HG02678 (cell line): ENCODE measurements at regions not wholly inside any gene's neighbourhood (a gene's known extent, or its start where the extent isn't known, plus 50 kb on each side); places are given as distances from the start of the nearest gene placed in this dataset.
"Not testable (repeated sequence)": the region's sequence is repeated elsewhere in the genome, so short reads cannot be mapped to it uniquely, and the experiment has no call there.

Experiments
- ATAC-seq: cut with Tn5 transposase; IDR thresholded peaks from one replicate; pipeline ENCODE4 v1.9.1; 2021; ENCODE audit warnings: mild to moderate bottlenecking, moderate library complexity; ENCODE audit not compliant: unreplicated experiment

- ATAC-seq, result not testable (repeated sequence)
These were observed 953.2 kb downstream of the STIM2 start for GRCh38 chr4:27813699-27814425.

DNA sequence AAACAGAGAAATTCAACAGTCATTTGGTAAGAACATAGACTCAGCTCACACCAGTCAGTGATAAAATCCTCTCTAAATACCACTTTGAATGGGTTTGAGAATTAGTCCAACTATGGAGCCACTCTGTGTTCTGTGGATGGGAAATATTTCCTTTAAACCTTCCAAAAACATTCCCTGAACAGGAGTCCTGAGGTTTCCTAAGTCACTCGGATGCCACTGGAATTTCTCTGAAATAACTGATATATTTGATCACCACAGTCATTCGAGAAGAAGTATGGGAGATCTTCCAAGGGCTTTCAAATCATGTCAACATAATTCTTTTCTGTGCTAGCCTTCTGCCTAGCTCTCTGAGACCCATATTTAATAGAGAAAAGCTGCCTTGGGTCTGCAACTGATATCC is 958.6 kb downstream of the STIM2 start:
- ATAC-seq, result no peak

DNA sequence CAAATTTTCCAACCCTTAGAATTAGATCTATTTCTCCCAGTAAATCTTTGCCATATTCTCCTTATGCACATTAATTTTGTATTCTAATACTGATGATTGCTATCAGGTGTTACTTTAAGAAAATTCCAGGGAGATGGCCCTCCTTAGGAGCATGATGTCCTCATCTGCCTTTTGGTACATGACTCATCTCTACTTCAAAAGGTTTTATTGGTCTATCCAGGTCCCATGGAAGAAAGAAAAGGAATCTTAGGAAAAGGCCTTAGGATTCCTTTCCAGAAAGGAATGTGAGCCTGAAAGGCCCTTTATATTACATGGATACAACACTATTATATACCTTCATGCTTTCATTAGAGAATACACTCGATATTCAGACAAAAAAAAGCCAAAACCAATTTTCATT is 968.2 kb downstream of the STIM2 start:
- ATAC-seq, result no peak

- ATAC-seq, result no peak
These were observed 969.6 kb downstream of the STIM2 start for GRCh38 chr4:27830251-27830650.

- no peak for ATAC-seq
These were observed 975.2 kb downstream of the STIM2 start for GRCh38 chr4:27835851-27836250.

DNA sequence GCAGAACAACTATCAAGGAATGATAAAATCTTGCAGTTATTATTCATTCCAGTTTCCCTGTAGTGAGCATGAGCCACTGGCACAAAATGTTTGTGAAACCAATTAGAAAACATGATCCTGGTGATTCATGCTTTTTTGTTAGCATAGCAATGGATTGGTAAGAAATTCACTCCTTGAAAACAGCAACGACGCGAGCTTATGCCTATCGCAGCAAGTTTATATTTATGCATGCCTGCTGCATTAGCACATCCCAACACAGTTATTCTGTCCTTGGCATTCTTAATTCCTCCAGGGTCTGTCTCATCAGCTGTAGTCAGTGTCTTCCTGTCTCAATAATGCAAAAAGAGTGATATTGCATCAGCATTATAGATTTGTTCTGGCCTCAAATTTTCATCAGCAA is 975.9 kb downstream of the STIM2 start:
- ATAC-seq, result no peak

DNA sequence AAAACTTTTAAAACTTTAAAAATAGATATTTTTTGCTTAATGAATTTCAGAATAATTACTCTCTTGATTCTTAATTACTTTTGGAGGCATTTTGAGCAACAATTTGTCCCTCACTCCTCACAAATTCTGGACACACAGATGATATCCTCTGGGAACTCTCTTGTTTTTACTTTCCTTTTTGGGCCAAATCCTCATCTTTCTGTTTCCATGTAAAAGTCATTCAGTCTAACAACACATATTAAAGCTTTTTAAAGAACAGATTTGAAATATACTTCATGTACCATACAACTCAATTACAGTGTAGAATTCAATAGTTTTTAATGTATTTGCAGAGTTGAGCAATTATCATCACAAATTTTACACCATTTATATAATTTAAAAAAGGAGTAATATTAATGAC is 983.1 kb downstream of the STIM2 start:
- ATAC-seq, result no peak

DNA sequence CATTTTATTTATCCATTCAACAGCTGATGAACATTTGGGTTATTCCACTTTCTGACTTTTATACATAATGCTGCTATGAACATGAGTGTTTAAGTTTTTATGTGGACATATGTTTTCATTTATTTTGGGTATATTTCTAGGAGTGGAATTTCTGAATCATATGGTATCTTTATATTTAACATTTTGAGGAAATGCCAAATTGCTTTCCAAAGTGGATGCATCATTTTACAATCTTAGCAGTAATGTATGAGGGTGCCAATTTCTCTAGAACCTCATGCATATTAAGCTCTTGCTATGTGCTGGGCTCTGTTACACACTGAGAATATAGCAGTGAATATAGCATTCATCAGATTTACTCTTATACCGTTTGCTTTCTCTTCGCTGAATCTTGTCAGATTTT is 983.7 kb downstream of the STIM2 start:
- no peak for ATAC-seq

- no peak for ATAC-seq
These were observed 986.3 kb downstream of the STIM2 start for GRCh38 chr4:27846951-27847350.

DNA sequence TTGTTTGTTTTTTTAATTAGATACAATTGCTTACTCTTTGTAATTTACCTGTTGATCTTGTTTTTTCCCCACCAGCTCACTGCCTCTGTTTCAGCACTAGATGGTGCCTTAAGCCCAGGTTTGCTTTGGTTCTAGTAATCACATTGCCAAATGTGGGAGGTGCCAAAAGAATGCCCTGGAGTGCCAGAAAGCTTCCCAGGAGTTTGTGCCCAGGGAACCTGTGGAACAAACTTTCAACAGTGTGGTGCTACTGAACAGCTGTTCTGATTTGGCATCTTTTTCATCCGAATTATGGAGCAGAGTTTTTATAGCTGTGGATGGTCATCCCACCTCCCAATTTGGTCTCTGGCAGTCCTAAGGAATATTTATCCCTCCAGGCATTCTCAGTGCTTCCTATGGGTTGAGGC is 1000.7 kb downstream of the STIM2 start:
- ATAC-seq, result no peak

DNA sequence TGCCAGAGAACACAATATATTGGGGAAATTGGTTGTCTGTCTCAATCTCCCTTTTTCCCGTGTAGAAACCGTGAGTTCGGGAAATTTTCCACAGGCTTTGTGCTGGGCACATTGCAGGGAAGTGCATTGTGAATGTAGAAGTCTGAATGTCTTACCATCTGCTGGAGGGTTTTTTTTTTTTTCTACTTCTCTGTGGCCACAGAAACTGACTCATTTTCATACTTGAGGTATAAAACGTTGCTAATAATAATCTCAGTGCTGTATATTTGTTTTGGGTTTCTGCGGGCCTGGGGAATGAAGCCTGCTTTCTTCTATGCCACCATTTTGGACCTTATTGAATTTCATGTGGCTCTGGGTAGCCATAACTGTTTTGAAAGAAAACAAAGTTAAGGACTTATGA is 1001.2 kb downstream of the STIM2 start:
- peak; percentile 74 for ATAC-seq

DNA sequence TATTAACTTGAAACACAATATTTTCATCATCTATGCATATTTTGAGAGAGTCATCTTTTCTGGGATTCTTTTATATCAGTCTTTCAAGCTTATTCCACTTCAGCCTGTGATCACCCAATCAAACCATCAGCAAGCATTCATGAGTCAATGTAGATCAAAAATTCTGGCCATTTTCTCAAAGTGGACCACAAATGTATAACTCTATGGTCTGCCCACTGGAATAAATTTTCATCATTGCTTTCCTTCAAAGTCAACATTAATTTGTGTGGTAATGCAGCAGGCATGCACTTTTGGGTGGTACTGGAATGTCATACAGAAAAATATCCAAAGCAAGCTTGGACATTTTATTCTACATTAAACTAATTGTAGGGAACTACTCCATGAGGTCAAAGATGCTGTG is 1013.0 kb downstream of the STIM2 start:
- ATAC-seq, result no peak

DNA sequence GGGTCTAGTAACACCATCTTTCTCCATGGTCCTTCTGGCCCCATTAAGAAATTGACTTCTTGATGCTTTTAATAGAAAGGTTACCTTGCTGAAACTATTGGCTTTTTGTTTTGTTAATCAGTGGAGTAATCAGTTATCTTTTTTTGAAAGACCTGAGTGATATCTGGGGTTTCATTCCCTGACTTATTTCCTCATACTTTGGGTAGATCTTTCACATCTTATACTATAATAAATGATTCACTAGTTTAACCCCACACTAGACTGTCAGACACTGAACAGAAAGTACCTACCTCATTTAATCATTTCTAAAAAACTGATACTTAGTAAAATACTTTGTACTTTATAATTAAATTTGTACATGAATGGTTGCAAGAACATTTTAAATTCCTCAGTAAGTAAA is 1021.1 kb downstream of the STIM2 start:
- ATAC-seq, result peak; percentile 52

DNA sequence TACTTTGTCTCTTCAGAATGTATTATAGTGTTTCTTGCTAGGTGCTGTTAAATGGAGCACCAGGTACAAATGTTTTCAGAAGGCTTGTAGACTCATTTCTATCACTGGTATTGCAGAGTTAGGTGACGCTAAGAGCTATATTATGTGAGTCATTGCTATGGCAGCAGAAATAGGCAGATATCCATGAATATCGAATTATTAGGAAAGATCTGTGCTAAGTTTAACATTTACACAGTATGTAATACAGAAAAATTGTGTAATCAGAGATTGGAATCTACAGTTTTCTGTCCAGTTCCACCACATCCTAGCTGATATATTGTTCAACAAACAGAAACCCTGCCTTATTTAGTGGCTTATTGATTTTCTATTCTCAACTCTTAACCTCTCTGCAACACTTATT is 1025.5 kb downstream of the STIM2 start:
- no peak for ATAC-seq

- ATAC-seq, result no peak
These were observed 1027.0 kb downstream of the STIM2 start for GRCh38 chr4:27887646-27888045.

DNA sequence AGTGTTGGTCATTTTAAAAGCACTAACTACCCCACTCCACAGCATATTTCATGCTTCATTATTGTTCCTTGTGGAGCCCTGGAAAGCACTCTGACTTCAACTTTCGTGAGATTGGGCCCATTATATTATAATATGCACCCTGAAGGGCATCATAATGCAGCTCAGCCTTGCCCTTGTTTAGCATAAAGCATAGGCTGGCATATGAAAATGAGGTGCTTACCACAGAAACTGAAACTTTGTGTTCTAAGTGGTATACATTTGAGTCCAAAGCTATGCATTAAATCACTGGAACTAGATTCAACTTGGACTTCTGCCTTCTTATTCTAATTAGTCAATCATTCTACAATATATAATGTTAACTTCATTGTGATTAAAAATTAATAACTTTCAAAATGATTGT is 1027.9 kb downstream of the STIM2 start:
- no peak for ATAC-seq

DNA sequence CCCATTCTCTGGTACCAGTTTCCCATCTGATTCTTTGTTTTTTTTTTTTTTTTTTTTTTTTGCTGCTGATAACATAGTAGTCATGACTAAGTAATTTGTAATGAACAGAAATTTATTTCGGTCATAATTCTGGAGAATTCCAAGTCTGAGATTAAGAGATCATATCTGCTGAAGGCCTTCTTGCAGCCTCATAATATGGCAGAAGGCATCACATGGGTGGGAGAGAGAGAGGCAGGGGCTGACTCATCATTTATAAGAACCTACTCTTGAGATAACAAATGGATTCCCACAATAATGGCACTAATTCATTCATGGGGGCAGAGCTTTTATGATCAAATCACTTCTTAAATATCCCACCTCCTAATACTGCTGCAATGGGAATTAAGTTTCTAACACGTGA is 1034.3 kb downstream of the STIM2 start:
- ATAC-seq, result no peak

DNA sequence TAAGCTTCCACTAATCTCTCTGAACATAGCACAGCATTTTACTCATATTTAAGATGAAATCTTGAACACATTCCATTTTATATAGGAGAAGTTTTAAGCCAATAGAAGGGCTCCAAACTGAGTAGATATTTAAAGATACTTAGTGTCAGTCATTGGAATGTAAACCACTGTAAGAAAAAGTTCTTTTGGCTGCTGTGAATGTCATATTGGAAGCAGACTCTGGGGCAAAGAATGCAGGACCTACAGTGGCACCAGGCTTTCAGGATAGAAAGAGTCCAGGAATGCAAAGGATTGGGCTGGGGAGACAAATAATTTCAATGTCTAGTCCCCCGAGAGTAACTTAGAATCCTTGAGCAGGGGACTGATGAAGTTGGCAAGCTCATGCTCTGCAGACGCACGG is 1047.7 kb downstream of the STIM2 start:
- ATAC-seq, result no peak

DNA sequence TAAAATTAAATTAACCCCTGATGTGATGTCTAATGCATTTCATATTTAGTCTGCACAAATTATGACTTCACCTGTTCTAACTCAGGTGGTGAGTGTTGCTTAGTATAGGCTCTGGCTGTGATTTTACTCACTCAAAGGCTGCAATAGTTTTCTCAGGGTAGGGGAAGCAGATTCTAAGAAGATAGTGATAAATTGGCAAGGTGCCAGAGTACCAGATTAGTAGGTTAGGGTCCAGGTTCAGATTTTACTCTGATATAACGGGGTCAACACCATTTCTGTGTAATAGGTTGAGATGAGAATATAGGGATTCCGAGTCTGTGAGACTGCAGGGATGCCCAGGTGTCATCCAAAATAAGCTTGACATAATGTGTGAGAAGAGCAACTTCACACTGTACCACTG is 1049.6 kb downstream of the STIM2 start:
- ATAC-seq, result no peak

DNA sequence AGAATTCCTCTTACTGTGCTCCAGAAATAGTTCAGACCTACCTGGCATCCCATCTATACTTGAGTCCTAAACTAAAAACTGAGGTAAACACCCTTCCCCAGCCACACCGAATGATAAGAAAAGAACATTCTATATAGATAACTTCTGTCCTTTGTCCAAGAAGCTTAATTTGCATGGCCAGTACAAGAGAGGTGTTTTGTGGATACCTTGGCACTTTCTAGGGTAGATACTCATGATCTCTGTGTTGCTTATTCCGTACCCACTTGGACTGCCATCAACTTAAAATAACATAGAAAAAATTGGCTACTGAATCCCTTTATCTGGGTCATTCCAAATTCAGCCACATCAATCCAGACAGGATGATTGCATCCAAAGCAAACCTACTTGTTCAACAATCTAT is 1050.4 kb downstream of the STIM2 start:
- no peak for ATAC-seq

DNA sequence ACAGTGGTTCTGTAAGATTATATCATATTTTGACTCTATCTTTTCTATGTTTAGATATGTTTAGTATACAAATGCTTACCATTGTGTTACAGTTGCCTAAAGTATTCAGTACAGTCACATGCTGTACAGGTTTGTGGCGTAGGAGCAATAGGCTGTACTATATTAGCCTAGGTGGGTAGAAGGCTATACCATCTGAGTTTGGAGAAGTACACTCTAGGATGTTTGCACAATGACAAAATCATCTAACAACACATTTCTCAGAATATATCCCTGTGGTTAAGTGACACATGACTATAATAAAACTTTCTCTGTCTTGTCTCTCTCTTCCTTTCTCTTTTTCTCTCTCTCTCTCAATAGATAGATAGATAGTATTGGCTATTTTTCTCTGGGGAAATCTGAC is 1053.1 kb downstream of the STIM2 start:
- ATAC-seq, result no peak

GRCh38 chr4:27915822-27916221 is 1055.2 kb downstream of the STIM2 start:
- no peak for ATAC-seq

- no peak for ATAC-seq
These were observed 1056.0 kb downstream of the STIM2 start for GRCh38 chr4:27916452-27917184.
